ENCODE measurements at regions not wholly inside any gene's neighbourhood (a gene's known extent, or its start where the extent isn't known, plus 50 kb on each side); places are given as distances from the start of the nearest gene placed in this dataset.
A peak's percentile ranks its signal among the peaks of the same experiment; 100 is the strongest.

GRCh38 chr18:24910221-24910620 lies 441.7 kb downstream of the ZNF521 start:
- H3K9me1 ChIP-seq (ENCODE audit: insufficient read depth, low read length): peaks cover 5% of the 10 kb centered on the region
- no peaks in the 10 kb centered on the region for H3K4me1 ChIP-seq (ENCODE audit: control insufficient read depth, insufficient read depth, low read length)
- no peak overlapping the region for H3K56ac ChIP-seq (ENCODE audit: extremely low read depth, insufficient read depth, low read length)
- no peak overlapping the region for H2AK9ac ChIP-seq (replicated peaks; ENCODE audit: low read depth, low read length, poor library complexity)
- no peak overlapping the region for H4K91ac ChIP-seq (ENCODE audit: insufficient read depth, low read depth, low read length)
- H3K27ac ChIP-seq (ENCODE audit: insufficient read depth, low read length): no peak overlapping the region
- no TSS peak for BruUV-seq (replicated peaks)
- POLR2A ChIA-PET (ENCODE audit: unreplicated experiment): no interaction called here
- peak; percentile 62 for ATAC-seq (ENCODE audit: low read depth)
- H3K27me3 ChIP-seq (ENCODE audit: control insufficient read depth, insufficient read depth, low read length): peaks cover 33% of the 10 kb centered on the region
- H3K79me1 ChIP-seq (ENCODE audit: low read depth in 1 of 2, low read length in 2 of 2): no peaks in the 10 kb centered on the region
- H4K20me1 ChIP-seq (ENCODE audit: insufficient read depth, low read length): no peaks in the 10 kb centered on the region
- H4K5ac ChIP-seq (ENCODE audit: low read depth, low read length): no peak overlapping the region
- H2AK5ac ChIP-seq (ENCODE audit: low read depth, low read length): no peak overlapping the region
- H3K9ac ChIP-seq (ENCODE audit: low read depth, low read length): no peak overlapping the region
- H3K4me3 ChIP-seq (ENCODE audit: insufficient read depth, low read depth, low read length): no peak overlapping the region
- no peak overlapping the region for H2BK5ac ChIP-seq (ENCODE audit: low read depth, low read length, poor library complexity, severe bottlenecking)
- CTCF ChIA-PET: no interaction called here
- no peak overlapping the region for H3K23ac ChIP-seq (ENCODE audit: low read depth, low read length)
- intact Hi-C loops (cut with micrococcal nuclease): no loop called here
- H3K4me2 ChIP-seq (ENCODE audit: low read depth, low read length): no peak overlapping the region
- H3K9me3 ChIP-seq (ENCODE audit: control insufficient read depth, insufficient read depth, low read length): no peaks in the 10 kb centered on the region
- H2BK20ac ChIP-seq (ENCODE audit: low read depth, low read length): no peak overlapping the region
- TF ChIP-seq MAZ (IDR thresholded peaks at IDR 0.05; ENCODE audit: borderline replicate concordance, low read depth, low read length) (no peak), BHLHE40 (IDR thresholded peaks at IDR 0.05; ENCODE audit: low read depth, low read length) (no peak), MXI1 (IDR thresholded peaks at IDR 0.05; ENCODE audit: borderline replicate concordance, low read depth, low read length) (no peak)
- TF ChIP-seq, protein P1, sequence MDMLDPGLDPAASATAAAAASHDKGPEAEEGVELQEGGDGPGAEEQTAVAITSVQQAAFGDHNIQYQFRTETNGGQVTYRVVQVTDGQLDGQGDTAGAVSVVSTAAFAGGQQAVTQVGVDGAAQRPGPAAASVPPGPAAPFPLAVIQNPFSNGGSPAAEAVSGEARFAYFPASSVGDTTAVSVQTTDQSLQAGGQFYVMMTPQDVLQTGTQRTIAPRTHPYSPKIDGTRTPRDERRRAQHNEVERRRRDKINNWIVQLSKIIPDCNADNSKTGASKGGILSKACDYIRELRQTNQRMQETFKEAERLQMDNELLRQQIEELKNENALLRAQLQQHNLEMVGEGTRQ (IDR thresholded peaks at IDR 0.05; ENCODE audit: low read depth, low read length): no peak
- in situ Hi-C loops (cut with MboI; ENCODE audit: low sequenced_read_pairs): no loop called here
- no peak overlapping the region for H3K14ac ChIP-seq (replicated peaks; ENCODE audit: low read depth, low read length)
- no peak overlapping the region for H2BK120ac ChIP-seq (ENCODE audit: low read depth, low read length)
- peak; percentile 44 for DNase-seq
- H3K18ac ChIP-seq (ENCODE audit: low read depth, low read length): no peak overlapping the region
- dilution Hi-C loops (cut with HindIII; ENCODE audit: low sequenced_read_pairs, unreplicated experiment): no loop called here
- H3K36me3 ChIP-seq (ENCODE audit: control insufficient read depth, insufficient read depth, low read length): no peaks in the 10 kb centered on the region
- no peak overlapping the region for H2AFZ ChIP-seq (replicated peaks; ENCODE audit: low read length, poor library complexity)
- no peak overlapping the region for H2BK15ac ChIP-seq (ENCODE audit: low read depth, low read length)
- H3K4ac ChIP-seq (ENCODE audit: low read depth, low read length): no peak overlapping the region
- H4K8ac ChIP-seq (ENCODE audit: low read depth in 2 of 2, low read length in 2 of 2): no peak overlapping the region
